ENCODE measurements at regions not wholly inside any gene's neighbourhood (a gene's known extent, or its start where the extent isn't known, plus 50 kb on each side); places are given as distances from the start of the nearest gene placed in this dataset.

DNA sequence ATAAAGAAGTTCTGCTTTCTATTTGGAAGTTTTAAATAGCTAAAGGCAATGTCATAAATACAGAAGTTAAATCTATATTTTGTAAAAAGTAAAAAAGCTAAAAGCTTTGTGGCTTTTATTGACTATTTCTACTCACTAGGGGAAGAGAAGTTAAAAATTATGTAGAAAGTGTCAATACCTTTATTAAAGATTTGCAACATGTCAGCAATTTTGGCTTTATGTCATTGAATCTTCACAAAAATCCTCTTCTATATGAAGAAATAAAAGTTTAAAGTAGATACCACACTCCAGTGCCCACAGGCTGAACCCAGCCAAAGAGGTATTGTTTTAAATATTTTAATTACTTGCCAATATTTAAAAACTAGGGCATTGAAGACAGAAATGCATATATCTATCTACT is 160.6 kb upstream of the HSF2 start:
- TF ChIP-seq CTCF (conservative IDR thresholded peaks at IDR 0.05; ENCODE audit: low read depth, low read length) = no peak
- no peak overlapping the region for H3K4me3 ChIP-seq (ENCODE audit: low read length)
- DNase-seq (ENCODE audit: low read depth) = no peak

- H3K4me3 ChIP-seq (ENCODE audit: low read length) = no peak overlapping the region
- TF ChIP-seq CTCF (conservative IDR thresholded peaks at IDR 0.05; ENCODE audit: low read depth, low read length) = no peak
- no peak for DNase-seq (ENCODE audit: low read depth)
Observed at GRCh38 chr6:122246906-122247658, 152.4 kb upstream of the HSF2 start.

- no peak for DNase-seq (ENCODE audit: low read depth)
- no peak for TF ChIP-seq CTCF (conservative IDR thresholded peaks at IDR 0.05; ENCODE audit: low read depth, low read length)
- H3K4me3 ChIP-seq (ENCODE audit: low read length) = no peak overlapping the region
Observed at GRCh38 chr6:122248001-122248669, 151.3 kb upstream of the HSF2 start.

- TF ChIP-seq CTCF (conservative IDR thresholded peaks at IDR 0.05; ENCODE audit: low read depth, low read length) = no peak
- H3K4me3 ChIP-seq (ENCODE audit: low read length) = no peak overlapping the region
- no peak for DNase-seq (ENCODE audit: low read depth)
Observed at GRCh38 chr6:122248844-122249243, 150.6 kb upstream of the HSF2 start.

- H3K4me3 ChIP-seq (ENCODE audit: low read length) = no peak overlapping the region
- no peak for TF ChIP-seq CTCF (conservative IDR thresholded peaks at IDR 0.05; ENCODE audit: low read depth, low read length)
- no peak for DNase-seq (ENCODE audit: low read depth)
Observed at GRCh38 chr6:122258839-122259238, 140.6 kb upstream of the HSF2 start.

GRCh38 chr6:122264557-122264956 is 134.9 kb upstream of the HSF2 start:
- TF ChIP-seq CTCF (conservative IDR thresholded peaks at IDR 0.05; ENCODE audit: low read depth, low read length) = no peak
- no peak for DNase-seq (ENCODE audit: low read depth)
- H3K4me3 ChIP-seq (ENCODE audit: low read length) = no peak overlapping the region

DNA sequence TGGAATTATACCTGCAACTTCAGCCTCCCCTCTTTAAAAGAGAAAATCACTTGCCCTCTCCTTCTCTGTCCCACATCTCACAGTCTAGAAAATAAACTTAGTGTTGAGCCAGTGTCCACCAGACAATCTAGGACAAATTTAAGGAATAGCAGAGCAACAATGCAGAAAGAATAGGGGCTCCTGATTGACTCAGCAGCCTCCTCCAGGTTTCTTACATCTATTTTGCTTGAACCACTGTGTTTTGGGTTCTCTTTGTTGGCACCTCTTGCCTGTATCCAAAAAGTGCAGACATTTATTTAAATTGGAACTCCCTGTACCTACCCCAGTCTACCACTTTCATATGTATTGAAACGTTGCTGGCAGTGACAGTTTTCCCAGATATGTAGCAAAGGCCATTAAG is 133.7 kb upstream of the HSF2 start:
- no peak overlapping the region for H3K4me3 ChIP-seq (ENCODE audit: low read length)
- no peak for TF ChIP-seq CTCF (conservative IDR thresholded peaks at IDR 0.05; ENCODE audit: low read depth, low read length)
- no peak for DNase-seq (ENCODE audit: low read depth)
